ENCODE measurements at regions not wholly inside any gene's neighbourhood (a gene's known extent, or its start where the extent isn't known, plus 50 kb on each side); places are given as distances from the start of the nearest gene placed in this dataset.

GRCh38 chr3:28606283-28606682 is 257.7 kb upstream of the AZI2 start:
- H3K4me3 Mint-ChIP-seq, result no peak overlapping the region
- no peak overlapping the region for H3K27ac Mint-ChIP-seq
- no peak overlapping the region for H3K27ac ChIP-seq
- no peak for DNase-seq (ENCODE audit: low spot score)
- H2AFZ ChIP-seq (replicated peaks), result no peak overlapping the region
- H3K9ac ChIP-seq, result no peak overlapping the region
- H3K27me3 Mint-ChIP-seq (ENCODE audit: insufficient read depth, low read depth), result no peaks in the 10 kb centered on the region
- no peaks in the 10 kb centered on the region for H3K79me2 ChIP-seq (ENCODE audit: low read depth)
- no peaks in the 10 kb centered on the region for H3K9me3 ChIP-seq (ENCODE audit: low read depth)
- H3K4me1 Mint-ChIP-seq, result peaks cover 9% of the 10 kb centered on the region
- TF ChIP-seq EZH2 (IDR thresholded peaks at IDR 0.05) (no peak), EZH2phosphoT487 (IDR thresholded peaks at IDR 0.05) (no peak), CTCF (IDR thresholded peaks at IDR 0.05) (no peak)
- no peaks in the 10 kb centered on the region for H4K20me1 ChIP-seq (ENCODE audit: low read depth)
- no peaks in the 10 kb centered on the region for H3K4me1 ChIP-seq
- no peaks in the 10 kb centered on the region for H3K36me3 ChIP-seq
- H3K4me2 ChIP-seq, result no peak overlapping the region
- H3K36me3 Mint-ChIP-seq, result no peaks in the 10 kb centered on the region
- H3K9me3 Mint-ChIP-seq, result no peaks in the 10 kb centered on the region
- H3K4me3 ChIP-seq, result no peak overlapping the region
- no peaks in the 10 kb centered on the region for H3K27me3 ChIP-seq
- H3F3A ChIP-seq (ENCODE audit: low read depth), result no peaks in the 10 kb centered on the region

- H3F3A ChIP-seq (ENCODE audit: low read depth), result no peaks in the 10 kb centered on the region
- H2AFZ ChIP-seq (replicated peaks), result no peak overlapping the region
- TF ChIP-seq EZH2phosphoT487 (IDR thresholded peaks at IDR 0.05) (no peak), CTCF (IDR thresholded peaks at IDR 0.05) (no peak), EZH2 (IDR thresholded peaks at IDR 0.05) (no peak)
- no peak overlapping the region for H3K4me2 ChIP-seq
- no peaks in the 10 kb centered on the region for H3K79me2 ChIP-seq (ENCODE audit: low read depth)
- H3K36me3 Mint-ChIP-seq, result no peaks in the 10 kb centered on the region
- no peak overlapping the region for H3K9ac ChIP-seq
- no peaks in the 10 kb centered on the region for H3K27me3 Mint-ChIP-seq (ENCODE audit: insufficient read depth, low read depth)
- H3K27ac ChIP-seq, result no peak overlapping the region
- no peak overlapping the region for H3K4me3 Mint-ChIP-seq
- H4K20me1 ChIP-seq (ENCODE audit: low read depth), result no peaks in the 10 kb centered on the region
- no peaks in the 10 kb centered on the region for H3K36me3 ChIP-seq
- H3K4me1 Mint-ChIP-seq, result peaks cover 18% of the 10 kb centered on the region
- peak overlapping the region; percentile 44 for H3K27ac Mint-ChIP-seq
- peaks cover 9% of the 10 kb centered on the region for H3K4me1 ChIP-seq
- H3K4me3 ChIP-seq, result no peak overlapping the region
- DNase-seq (ENCODE audit: low spot score), result no peak
- no peaks in the 10 kb centered on the region for H3K27me3 ChIP-seq
- no peaks in the 10 kb centered on the region for H3K9me3 ChIP-seq (ENCODE audit: low read depth)
- H3K9me3 Mint-ChIP-seq, result no peaks in the 10 kb centered on the region
Observed at GRCh38 chr3:28612232-28612631, 263.6 kb upstream of the AZI2 start.

GRCh38 chr3:28613511-28614106 is 265.0 kb upstream of the AZI2 start:
- Mint-ChIP-seq H3K9me3 (no peaks in the 10 kb centered on the region), H3K27me3 (ENCODE audit: insufficient read depth, low read depth) (no peaks in the 10 kb centered on the region), H3K27ac (no peak overlapping the region), H3K4me3 (no peak overlapping the region), H3K36me3 (no peaks in the 10 kb centered on the region), H3K4me1 (peaks cover 18% of the 10 kb centered on the region)
- Histone ChIP-seq H3K79me2 (ENCODE audit: low read depth) (no peaks in the 10 kb centered on the region), H3K27me3 (no peaks in the 10 kb centered on the region), H3K36me3 (no peaks in the 10 kb centered on the region), H3K4me3 (no peak overlapping the region), H3K9me3 (ENCODE audit: low read depth) (no peaks in the 10 kb centered on the region), H3K27ac (no peak overlapping the region), H4K20me1 (ENCODE audit: low read depth) (no peaks in the 10 kb centered on the region), H3F3A (ENCODE audit: low read depth) (no peaks in the 10 kb centered on the region), H3K4me2 (no peak overlapping the region), H2AFZ (replicated peaks) (no peak overlapping the region), H3K9ac (no peak overlapping the region), H3K4me1 (peaks cover 9% of the 10 kb centered on the region)
- no peak for DNase-seq (ENCODE audit: low spot score)
- TF ChIP-seq CTCF (IDR thresholded peaks at IDR 0.05), result no peak
- TF ChIP-seq EZH2phosphoT487 (IDR thresholded peaks at IDR 0.05), result no peak
- TF ChIP-seq EZH2 (IDR thresholded peaks at IDR 0.05), result no peak
